HFFc6 (cell line): ENCODE measurements at regions not wholly inside any gene's neighbourhood (a gene's known extent, or its start where the extent isn't known, plus 50 kb on each side); places are given as distances from the start of the nearest gene placed in this dataset.

Source experiments
- DNase-seq: peaks from one replicate; pipeline ENCODE4 v3.0.0-alpha.2; 2018
- H3K27ac Mint-ChIP-seq: 2 replicates; pipeline ENCODE4 v1.8.0; 2020; ENCODE audit warnings: mild to moderate bottlenecking, mixed read lengths
- H3K27me3 Mint-ChIP-seq: 2 replicates; pipeline ENCODE4 v1.8.0; 2021; ENCODE audit warnings: mild to moderate bottlenecking, moderate library complexity, mixed read lengths; ENCODE audit not compliant: insufficient read depth
- H3K36me3 Mint-ChIP-seq: 2 replicates; pipeline ENCODE4 v1.8.0; 2021; ENCODE audit warnings: low read depth, mixed read lengths
- H3K4me1 Mint-ChIP-seq: 2 replicates; pipeline ENCODE4 v1.8.0; 2020; ENCODE audit warnings: low read depth, mixed read lengths
- H3K4me3 Mint-ChIP-seq: 2 replicates; pipeline ENCODE4 v1.8.0; 2020; ENCODE audit warnings: mild to moderate bottlenecking, moderate library complexity, mixed read lengths
- H3K9me3 Mint-ChIP-seq: 2 replicates; pipeline ENCODE4 v1.8.0; 2020; ENCODE audit warnings: mild to moderate bottlenecking, mixed read lengths
- TF ChIP-seq, protein P1 (sequence below): fragments of 200-600 bp; sonication (generic); IDR thresholded peaks from 2 replicates; pipeline ENCODE4 v1.5.0; 2021; ENCODE audit warnings: antibody characterized with exemption, mild to moderate bottlenecking

- H3K4me3 Mint-ChIP-seq, result no peak overlapping the region
- no peak overlapping the region for H3K27ac Mint-ChIP-seq
- no peaks in the 10 kb centered on the region for H3K36me3 Mint-ChIP-seq
- no peaks in the 10 kb centered on the region for H3K4me1 Mint-ChIP-seq
- H3K9me3 Mint-ChIP-seq, result peaks cover 39% of the 10 kb centered on the region
- no peak for DNase-seq
- TF ChIP-seq, protein P1, sequence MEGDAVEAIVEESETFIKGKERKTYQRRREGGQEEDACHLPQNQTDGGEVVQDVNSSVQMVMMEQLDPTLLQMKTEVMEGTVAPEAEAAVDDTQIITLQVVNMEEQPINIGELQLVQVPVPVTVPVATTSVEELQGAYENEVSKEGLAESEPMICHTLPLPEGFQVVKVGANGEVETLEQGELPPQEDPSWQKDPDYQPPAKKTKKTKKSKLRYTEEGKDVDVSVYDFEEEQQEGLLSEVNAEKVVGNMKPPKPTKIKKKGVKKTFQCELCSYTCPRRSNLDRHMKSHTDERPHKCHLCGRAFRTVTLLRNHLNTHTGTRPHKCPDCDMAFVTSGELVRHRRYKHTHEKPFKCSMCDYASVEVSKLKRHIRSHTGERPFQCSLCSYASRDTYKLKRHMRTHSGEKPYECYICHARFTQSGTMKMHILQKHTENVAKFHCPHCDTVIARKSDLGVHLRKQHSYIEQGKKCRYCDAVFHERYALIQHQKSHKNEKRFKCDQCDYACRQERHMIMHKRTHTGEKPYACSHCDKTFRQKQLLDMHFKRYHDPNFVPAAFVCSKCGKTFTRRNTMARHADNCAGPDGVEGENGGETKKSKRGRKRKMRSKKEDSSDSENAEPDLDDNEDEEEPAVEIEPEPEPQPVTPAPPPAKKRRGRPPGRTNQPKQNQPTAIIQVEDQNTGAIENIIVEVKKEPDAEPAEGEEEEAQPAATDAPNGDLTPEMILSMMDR, result no peak
- H3K27me3 Mint-ChIP-seq, result no peaks in the 10 kb centered on the region; the same call in 1 of the 2 replicates
Measured at GRCh38 chr5:6918255-6918654, 205.0 kb downstream of the TENT4A start.

DNA sequence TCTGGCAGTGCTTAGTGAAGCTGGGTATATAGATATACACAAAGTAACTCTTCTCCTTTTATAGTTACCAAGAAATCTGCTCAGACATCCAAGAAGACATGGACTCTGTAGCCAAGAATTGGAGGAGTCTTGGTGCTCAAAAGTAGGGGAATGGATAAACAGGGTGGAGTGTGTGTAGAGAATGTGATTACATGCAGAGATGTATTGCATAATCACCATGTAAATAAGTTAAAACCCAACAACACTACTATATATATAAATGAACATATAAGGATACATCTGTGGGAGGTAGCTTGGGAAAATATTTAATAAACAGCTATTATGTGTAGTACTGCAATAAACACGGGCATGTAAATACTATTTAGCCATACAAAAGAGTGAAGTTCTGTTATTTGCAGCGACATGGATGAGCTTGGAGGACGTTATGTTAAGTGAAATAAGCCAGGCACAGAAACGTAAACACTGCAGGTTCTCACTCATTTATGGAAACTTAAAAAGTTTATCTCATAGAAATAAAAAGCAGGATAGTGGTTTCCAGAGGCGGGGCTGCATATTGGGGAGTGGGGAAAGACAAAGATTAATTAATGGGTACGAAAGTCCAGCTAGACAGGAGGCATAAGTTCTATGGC, 207.5 kb downstream of the TENT4A start:
- no peak overlapping the region for H3K27ac Mint-ChIP-seq
- H3K9me3 Mint-ChIP-seq, result peaks cover 31% of the 10 kb centered on the region
- no peak for DNase-seq
- H3K4me3 Mint-ChIP-seq, result no peak overlapping the region
- H3K4me1 Mint-ChIP-seq, result no peaks in the 10 kb centered on the region
- no peaks in the 10 kb centered on the region for H3K36me3 Mint-ChIP-seq
- H3K27me3 Mint-ChIP-seq, result no peaks in the 10 kb centered on the region; the same call in 1 of the 2 replicates
- TF ChIP-seq, protein P1, result no peak

DNA sequence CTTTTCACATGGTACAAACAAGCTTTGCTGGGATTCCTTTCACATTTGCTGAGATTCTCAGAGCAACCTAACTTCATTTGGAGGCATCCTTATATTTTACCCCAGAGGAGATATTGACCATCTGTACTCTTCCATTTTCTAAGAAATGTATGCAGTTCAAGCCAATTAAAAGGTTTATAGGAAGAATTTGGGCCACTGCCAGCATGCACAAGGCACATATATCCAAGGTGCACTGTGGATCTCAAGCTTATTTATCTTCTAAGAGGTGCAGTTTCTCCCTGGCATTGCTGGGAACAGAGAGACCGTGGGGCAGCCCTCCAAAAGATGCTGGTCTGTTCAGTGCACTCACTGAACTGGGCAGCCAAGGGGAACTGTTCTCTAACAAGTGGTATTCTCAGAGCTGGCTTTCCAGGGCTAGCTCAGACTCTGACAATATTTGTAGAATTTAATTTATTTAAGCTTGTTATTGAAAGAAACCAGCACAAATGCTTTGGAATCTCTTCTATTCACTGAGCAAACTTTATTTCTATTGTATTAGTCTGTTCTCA, 213.3 kb downstream of the TENT4A start:
- Mint-ChIP-seq H3K27ac (no peak overlapping the region), H3K36me3 (no peaks in the 10 kb centered on the region), H3K4me3 (no peak overlapping the region), H3K9me3 (peaks cover 50% of the 10 kb centered on the region), H3K27me3 (no peaks in the 10 kb centered on the region), H3K4me1 (no peaks in the 10 kb centered on the region)
- DNase-seq, result no peak
- TF ChIP-seq, protein P1, result no peak

DNA sequence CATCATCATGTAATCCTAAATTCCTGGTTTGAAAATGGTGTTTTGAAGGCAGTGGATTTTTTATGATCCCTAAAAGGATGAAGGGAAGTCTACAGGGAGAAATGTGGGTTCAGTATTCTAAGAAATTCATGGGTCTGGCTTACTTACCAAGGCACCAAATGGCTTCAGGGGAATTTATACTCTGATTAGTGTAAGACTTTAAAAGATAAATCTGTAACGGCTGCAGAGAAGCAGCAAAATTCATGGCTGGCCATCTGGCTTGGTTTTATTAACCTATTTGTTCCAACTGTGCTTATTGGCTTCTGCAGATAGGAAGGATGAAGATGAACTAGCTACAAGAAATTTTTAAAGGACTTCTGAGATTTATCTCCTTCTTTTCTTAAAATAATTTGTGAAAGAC, 222.8 kb downstream of the TENT4A start:
- DNase-seq, result no peak
- H3K27me3 Mint-ChIP-seq, result no peaks in the 10 kb centered on the region
- H3K27ac Mint-ChIP-seq, result no peak overlapping the region
- H3K36me3 Mint-ChIP-seq, result no peaks in the 10 kb centered on the region
- no peaks in the 10 kb centered on the region for H3K4me1 Mint-ChIP-seq
- TF ChIP-seq, protein P1, result no peak
- H3K4me3 Mint-ChIP-seq, result no peak overlapping the region
- H3K9me3 Mint-ChIP-seq, result peaks cover 54% of the 10 kb centered on the region

DNA sequence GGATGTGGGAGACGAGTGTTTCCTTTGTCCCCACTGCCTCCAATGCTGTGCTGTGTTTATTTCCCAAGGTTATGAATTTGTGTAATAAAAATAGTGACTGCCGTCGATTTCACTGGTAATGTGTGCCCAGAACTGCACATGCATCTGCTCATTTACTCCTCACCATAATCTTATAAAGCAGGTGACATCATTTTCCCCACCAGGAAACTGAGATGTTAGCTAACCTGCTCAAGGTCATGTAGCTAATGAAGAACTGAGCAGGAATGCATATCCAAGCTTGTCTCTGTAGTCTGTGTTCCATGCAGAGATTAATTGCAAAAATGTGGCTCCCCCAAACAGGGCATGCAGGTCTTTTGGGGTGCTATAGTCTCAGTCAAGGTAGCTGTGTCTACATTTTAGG, 224.4 kb downstream of the TENT4A start:
- no peaks in the 10 kb centered on the region for H3K36me3 Mint-ChIP-seq
- TF ChIP-seq, protein P1, result no peak
- peaks cover 60% of the 10 kb centered on the region for H3K9me3 Mint-ChIP-seq
- H3K4me3 Mint-ChIP-seq, result no peak overlapping the region
- H3K4me1 Mint-ChIP-seq, result no peaks in the 10 kb centered on the region
- H3K27me3 Mint-ChIP-seq, result no peaks in the 10 kb centered on the region
- H3K27ac Mint-ChIP-seq, result no peak overlapping the region
- DNase-seq, result no peak
